BLaER1 (cell line): ENCODE measurements at regions not wholly inside any gene's neighbourhood (a gene's known extent, or its start where the extent isn't known, plus 50 kb on each side); places are given as distances from the start of the nearest gene placed in this dataset.

Experiments
- H3K27ac ChIP-seq: shearing (Covaris generic); formaldehyde crosslinking; 2 replicates; pipeline ENCODE4 v1.8.1; 2022
- H3K27me3 ChIP-seq: shearing (Covaris generic); formaldehyde crosslinking; 2 replicates; pipeline ENCODE4 v1.8.1; 2022
- H3K36me3 ChIP-seq: shearing (Covaris generic); formaldehyde crosslinking; 2 replicates; pipeline ENCODE4 v1.8.1; 2022
- H3K4me1 ChIP-seq: shearing (Covaris generic); formaldehyde crosslinking; 2 replicates; pipeline ENCODE4 v1.8.1; 2022
- H3K4me2 ChIP-seq: shearing (Covaris generic); formaldehyde crosslinking; 2 replicates; pipeline ENCODE4 v1.8.1; 2022
- H3K4me3 ChIP-seq: shearing (Covaris generic); formaldehyde crosslinking; 2 replicates; pipeline ENCODE4 v1.8.1; 2022
- H3K9ac ChIP-seq: shearing (Covaris generic); formaldehyde crosslinking; 2 replicates; pipeline ENCODE4 v1.8.1; 2022
- H3K9me3 ChIP-seq: shearing (Covaris generic); formaldehyde crosslinking; 2 replicates; pipeline ENCODE4 v1.8.1; 2022
- H4K20me1 ChIP-seq: shearing (Covaris generic); formaldehyde crosslinking; 2 replicates; pipeline ENCODE4 v1.8.1; 2022
- Cebpa-rat ChIP-seq: shearing (Covaris generic); IDR thresholded peaks from 2 replicates; pipeline ENCODE4 v1.8.1; 2022

DNA sequence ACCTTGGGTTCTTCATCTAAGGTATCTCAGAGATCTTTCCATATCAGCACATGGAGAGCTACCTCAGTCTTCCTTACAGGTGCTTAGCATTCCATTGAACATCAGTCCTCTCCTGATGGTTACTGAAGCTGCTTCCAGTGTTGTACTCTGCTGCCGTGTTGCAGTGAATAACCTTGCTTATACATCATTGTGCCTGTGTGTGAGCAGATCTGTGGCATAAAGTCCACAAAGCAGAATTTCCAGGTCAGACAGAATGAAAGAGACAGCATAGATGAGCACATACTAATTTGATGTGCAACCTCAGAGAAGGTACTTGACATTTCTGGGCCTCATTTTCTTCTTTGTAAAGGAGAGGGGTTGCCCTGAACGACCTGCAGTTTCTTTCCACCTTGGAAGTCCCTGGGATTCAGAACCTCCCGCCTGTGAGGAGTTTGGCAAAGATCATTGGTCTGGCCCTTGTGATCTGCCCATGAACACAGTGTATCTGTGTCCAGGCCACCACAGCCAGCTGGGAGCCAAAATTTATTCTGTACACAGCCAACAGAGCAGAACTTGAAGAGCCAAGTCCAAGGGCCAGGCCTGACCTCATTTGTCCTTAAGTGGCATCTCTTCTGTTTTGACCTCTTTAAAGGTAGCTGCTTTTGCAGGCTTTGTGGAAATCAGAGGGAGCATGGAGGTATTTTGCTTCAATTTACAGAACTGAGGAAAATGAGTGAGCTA is 57.2 kb upstream of the SLC7A14 start:
- Histone ChIP-seq H4K20me1 (no peaks in the 10 kb centered on the region; the same call in 1 of the 2 replicates), H3K9ac (no peak overlapping the region), H3K9me3 (peaks cover 8% of the 10 kb centered on the region), H3K27me3 (peaks cover 45% of the 10 kb centered on the region), H3K4me2 (no peak overlapping the region), H3K4me3 (no peak overlapping the region), H3K36me3 (no peaks in the 10 kb centered on the region), H3K27ac (no peak overlapping the region), H3K4me1 (peaks cover 12% of the 10 kb centered on the region)
- TF ChIP-seq Cebpa-rat: no peak

DNA sequence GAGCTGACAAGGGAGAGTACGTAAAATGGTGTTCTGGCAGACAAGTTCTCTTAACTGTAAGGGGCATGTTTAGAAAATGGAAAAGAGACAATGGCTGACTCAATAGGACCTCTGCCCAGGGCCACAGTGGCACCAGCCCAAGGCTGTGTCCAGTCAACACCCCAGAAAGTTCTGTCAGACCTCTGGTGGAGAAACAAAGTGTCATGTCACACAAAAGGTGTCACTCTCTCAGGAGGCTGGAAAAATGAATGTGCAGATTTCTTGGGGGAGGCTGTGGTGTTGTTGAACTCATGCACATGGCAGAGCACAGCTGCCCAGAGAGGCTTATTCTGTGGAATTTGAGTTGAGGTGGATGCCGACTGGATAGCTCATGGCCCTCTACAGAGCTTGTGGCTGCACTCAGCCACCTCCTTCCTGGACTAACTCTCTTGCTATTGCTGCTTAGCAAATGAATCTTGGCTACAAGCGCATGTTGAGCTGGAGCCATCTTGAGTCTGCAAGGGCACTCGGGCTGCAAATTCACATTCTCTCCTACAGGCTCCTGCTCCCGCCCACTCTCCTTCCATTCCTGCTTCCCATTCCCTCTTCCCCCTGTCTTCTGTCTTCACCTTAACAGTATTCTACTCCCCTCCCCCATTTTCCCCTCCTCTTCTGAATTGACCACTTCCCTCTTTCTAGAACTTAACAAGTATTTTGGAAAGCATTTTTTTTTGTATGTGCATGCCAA is 55.8 kb upstream of the SLC7A14 start:
- Histone ChIP-seq H3K27ac (no peak overlapping the region), H3K4me2 (peak overlapping the region; percentile 14; the same call in 1 of the 2 replicates), H3K4me3 (no peak overlapping the region), H3K9me3 (peaks cover 8% of the 10 kb centered on the region), H3K36me3 (no peaks in the 10 kb centered on the region), H3K4me1 (peaks cover 12% of the 10 kb centered on the region), H3K27me3 (peaks cover 59% of the 10 kb centered on the region), H4K20me1 (peaks cover under 1% of the 10 kb centered on the region; the same call in 1 of the 2 replicates), H3K9ac (no peak overlapping the region)
- no peak for TF ChIP-seq Cebpa-rat

DNA sequence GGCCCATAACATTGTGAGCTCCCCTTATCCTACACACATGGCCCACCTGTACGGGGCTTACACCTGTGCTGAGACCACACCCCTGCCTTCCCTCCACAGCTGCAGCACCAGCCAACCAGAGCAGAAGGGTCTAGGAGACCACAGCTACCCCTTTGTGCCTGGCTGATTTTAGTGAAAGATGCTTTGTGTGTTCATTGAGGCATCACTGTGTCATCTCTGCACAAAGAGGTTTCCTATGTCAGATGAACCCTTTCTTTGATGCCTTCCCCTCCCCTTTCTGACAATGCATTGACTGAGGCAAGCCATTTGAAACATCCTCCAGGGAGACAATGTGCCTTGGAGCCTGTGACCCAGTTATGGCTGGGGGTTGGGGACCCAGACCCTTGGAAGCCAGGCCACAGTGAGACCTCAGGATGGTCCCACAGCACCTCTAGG is 54.9 kb upstream of the SLC7A14 start:
- H3K4me1 ChIP-seq: peaks cover 12% of the 10 kb centered on the region
- H3K4me3 ChIP-seq: no peak overlapping the region

DNA sequence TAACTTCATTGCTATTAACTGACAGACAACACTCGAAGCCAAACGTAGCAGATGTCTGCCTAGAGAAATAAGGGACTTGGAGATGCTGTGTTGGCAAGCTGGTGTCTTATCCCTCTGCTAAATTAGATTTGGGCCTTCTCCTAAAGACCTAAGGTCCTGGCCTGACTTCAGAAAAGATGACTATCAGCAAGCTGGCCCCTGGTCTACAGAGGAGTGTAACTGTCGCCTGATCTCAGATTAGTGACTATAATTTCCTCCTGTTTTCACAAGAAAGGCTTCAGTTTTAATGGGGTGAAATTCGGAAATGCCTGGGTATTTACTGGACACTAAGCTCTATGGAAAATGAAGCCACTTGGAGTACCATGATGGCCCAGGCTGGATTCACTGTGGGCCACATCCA is 53.1 kb upstream of the SLC7A14 start:
- Histone ChIP-seq H3K27ac (no peak overlapping the region), H3K9me3 (0 out of 2 replicates have a peak, but pooled peaks cover under 1% of the 10 kb centered on the region), H3K4me1 (peaks cover 29% of the 10 kb centered on the region), H3K4me2 (no peak overlapping the region), H4K20me1 (peaks cover 27% of the 10 kb centered on the region), H3K36me3 (no peaks in the 10 kb centered on the region), H3K27me3 (peaks cover 76% of the 10 kb centered on the region), H3K4me3 (no peak overlapping the region), H3K9ac (no peak overlapping the region)
- no peak for TF ChIP-seq Cebpa-rat

More for the DNA sequence above, 54.9 kb upstream of the SLC7A14 start:
- no peak for TF ChIP-seq Cebpa-rat
- H3K4me2 ChIP-seq: peak overlapping the region; percentile 14
- H4K20me1 ChIP-seq: peaks cover 9% of the 10 kb centered on the region; the same call in 1 of the 2 replicates
- peaks cover 8% of the 10 kb centered on the region for H3K9me3 ChIP-seq
- peaks cover 68% of the 10 kb centered on the region for H3K27me3 ChIP-seq
- no peaks in the 10 kb centered on the region for H3K36me3 ChIP-seq
- no peak overlapping the region for H3K9ac ChIP-seq
- no peak overlapping the region for H3K27ac ChIP-seq

DNA sequence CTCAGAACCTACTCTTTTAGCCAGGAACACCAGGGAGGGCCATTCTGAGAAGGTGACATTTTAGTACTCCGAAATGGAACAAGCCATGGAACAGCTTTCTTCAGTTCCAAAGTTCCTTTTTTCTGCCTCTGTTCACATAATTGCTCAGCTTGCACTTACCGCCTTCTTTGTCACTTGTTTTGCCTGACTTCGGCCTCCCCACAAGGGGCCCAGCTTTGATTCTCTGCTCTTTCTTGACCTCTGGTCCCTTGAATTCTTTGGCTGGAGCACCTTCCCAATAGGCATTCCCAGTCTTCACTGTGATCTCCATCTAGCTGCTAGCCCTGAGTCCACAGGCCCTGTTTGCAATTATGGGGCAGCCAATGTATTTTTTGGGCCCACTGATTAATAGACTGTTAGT is 51.4 kb upstream of the SLC7A14 start:
- peaks cover 78% of the 10 kb centered on the region for H3K27me3 ChIP-seq
- no peak overlapping the region for H3K27ac ChIP-seq
- no peak overlapping the region for H3K4me3 ChIP-seq
- TF ChIP-seq Cebpa-rat: no peak
- H3K4me2 ChIP-seq: no peak overlapping the region
- no peaks in the 10 kb centered on the region for H3K36me3 ChIP-seq
- no peaks in the 10 kb centered on the region for H3K9me3 ChIP-seq
- peaks cover 37% of the 10 kb centered on the region for H4K20me1 ChIP-seq
- no peak overlapping the region for H3K9ac ChIP-seq
- H3K4me1 ChIP-seq: peaks cover 46% of the 10 kb centered on the region

GRCh38 chr3:170636400-170636973 is 50.6 kb upstream of the SLC7A14 start:
- Histone ChIP-seq H3K4me3 (no peak overlapping the region), H3K27ac (no peak overlapping the region), H3K9me3 (no peaks in the 10 kb centered on the region), H4K20me1 (peaks cover 37% of the 10 kb centered on the region), H3K9ac (no peak overlapping the region), H3K27me3 (peaks cover 80% of the 10 kb centered on the region), H3K36me3 (no peaks in the 10 kb centered on the region), H3K4me1 (peaks cover 49% of the 10 kb centered on the region), H3K4me2 (no peak overlapping the region)
- no peak for TF ChIP-seq Cebpa-rat
